AG10803 (cell line): ENCODE measurements at regions not wholly inside any gene's neighbourhood (a gene's known extent, or its start where the extent isn't known, plus 50 kb on each side); places are given as distances from the start of the nearest gene placed in this dataset.

Experiments
- DNase-seq: peaks from one replicate; pipeline ENCODE4 v3.0.0; 2010; ENCODE audit warnings: low read depth
- H3K4me3 ChIP-seq: 2 replicates; pipeline ENCODE4 v1.5.1; 2011; ENCODE audit warnings: mild to moderate bottlenecking, low read length, control low read depth
- TF ChIP-seq, protein P1 (sequence below): conservative IDR thresholded peaks from 2 replicates; pipeline ENCODE4 v1.5.1; 2011; ENCODE audit warnings: mild to moderate bottlenecking, low read length, control low read depth, inconsistent platforms

DNA sequence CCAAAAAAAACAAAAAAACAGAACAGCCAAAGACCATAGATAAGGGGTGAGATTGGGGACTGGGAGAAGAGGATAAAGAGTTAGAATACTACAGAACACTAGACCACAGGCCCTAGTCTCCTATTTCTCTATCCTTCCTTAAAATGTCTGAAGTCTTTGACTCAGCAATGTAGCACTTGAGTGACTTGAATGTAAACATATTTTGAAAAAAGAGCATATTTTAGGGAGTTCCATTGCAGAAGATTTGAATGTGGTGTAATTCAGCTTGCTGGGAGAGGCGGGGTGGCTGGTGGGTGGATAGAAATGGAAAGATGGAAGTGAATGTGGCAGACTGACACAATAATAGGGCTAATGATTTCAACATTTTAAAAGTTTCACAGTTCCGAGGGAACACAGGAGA, 144.9 kb downstream of the CHIC2 start:
- H3K4me3 ChIP-seq = no peak overlapping the region
- DNase-seq = peak; percentile 44
- TF ChIP-seq, protein P1, sequence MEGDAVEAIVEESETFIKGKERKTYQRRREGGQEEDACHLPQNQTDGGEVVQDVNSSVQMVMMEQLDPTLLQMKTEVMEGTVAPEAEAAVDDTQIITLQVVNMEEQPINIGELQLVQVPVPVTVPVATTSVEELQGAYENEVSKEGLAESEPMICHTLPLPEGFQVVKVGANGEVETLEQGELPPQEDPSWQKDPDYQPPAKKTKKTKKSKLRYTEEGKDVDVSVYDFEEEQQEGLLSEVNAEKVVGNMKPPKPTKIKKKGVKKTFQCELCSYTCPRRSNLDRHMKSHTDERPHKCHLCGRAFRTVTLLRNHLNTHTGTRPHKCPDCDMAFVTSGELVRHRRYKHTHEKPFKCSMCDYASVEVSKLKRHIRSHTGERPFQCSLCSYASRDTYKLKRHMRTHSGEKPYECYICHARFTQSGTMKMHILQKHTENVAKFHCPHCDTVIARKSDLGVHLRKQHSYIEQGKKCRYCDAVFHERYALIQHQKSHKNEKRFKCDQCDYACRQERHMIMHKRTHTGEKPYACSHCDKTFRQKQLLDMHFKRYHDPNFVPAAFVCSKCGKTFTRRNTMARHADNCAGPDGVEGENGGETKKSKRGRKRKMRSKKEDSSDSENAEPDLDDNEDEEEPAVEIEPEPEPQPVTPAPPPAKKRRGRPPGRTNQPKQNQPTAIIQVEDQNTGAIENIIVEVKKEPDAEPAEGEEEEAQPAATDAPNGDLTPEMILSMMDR = no peak

DNA sequence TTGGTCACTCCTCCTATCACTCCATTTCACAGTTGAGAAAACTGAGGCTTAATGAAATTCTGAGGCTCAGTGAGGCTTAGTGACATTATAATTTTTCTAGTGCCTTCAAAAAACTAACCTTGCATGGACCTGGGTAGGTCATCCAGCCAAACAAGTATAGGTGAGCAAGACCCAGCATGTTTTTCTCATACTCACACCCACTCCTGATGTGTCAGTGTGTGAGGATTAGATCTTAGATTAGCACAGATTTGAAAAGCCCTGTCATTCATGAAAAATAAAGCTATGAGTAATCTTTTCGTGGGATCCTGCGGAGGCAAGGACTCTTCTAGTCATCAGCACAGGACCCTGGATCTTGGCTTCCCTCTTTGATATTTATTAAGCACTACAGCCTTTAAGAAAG, 146.7 kb downstream of the CHIC2 start:
- TF ChIP-seq, protein P1 = no peak
- no peak overlapping the region for H3K4me3 ChIP-seq
- no peak for DNase-seq

DNA sequence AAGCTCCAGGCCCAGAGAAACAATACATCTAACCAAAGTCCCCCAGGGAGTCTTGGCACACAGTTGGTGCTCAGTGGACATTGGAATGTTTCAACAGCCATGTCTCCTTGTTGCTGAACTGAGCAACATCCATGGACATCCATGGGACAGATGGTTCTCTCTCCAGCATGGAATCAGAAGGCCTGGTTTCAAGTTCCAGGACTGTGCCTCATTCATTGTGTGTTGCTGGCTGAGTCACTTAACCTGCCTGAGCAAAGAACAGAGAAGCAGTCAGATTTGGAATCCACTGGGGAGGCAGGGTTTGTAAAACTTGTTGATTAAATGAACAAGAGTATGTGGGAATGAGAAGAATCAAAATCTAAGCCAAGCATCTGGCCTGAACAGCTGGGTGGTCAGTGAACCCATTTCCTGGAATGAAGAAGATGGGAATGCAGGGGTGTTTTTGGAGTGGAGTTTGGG, 147.9 kb downstream of the CHIC2 start:
- H3K4me3 ChIP-seq = no peak overlapping the region
- TF ChIP-seq, protein P1 = no peak
- peak; percentile 86 for DNase-seq

DNA sequence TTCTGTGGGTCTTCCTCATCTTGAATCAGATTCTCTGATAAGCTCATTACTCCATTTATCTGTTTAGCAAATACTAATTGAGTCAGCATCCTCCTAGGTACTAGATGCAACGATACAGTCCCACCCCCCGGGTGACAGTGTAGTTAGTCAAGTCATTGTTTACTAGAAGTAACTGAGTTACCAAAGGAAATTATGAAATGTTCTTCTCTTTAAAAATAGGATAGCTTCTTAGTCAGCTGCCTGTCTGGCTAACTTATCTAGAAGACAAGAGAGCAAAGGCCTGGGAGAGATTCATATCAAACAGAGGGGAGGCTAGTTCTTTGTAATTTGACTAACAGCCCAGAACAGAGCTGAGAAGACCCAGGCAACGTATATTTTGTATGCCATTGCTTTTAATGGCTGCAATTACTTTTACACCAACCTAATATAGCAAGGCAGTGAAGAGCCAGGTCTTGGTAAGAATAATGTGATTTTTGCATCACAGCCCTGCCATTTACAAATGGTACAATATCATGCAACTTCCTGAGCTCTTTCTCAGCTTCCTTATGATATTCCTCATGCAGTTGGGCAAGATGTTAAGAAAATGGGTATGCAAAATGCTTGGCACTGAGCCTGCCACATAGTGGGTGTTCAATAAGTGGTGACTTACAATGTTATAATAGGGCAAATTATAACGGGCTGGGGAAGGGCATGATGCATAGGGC, 149.9 kb downstream of the CHIC2 start:
- TF ChIP-seq, protein P1 = no peak
- peak; percentile 85 for DNase-seq

DNA sequence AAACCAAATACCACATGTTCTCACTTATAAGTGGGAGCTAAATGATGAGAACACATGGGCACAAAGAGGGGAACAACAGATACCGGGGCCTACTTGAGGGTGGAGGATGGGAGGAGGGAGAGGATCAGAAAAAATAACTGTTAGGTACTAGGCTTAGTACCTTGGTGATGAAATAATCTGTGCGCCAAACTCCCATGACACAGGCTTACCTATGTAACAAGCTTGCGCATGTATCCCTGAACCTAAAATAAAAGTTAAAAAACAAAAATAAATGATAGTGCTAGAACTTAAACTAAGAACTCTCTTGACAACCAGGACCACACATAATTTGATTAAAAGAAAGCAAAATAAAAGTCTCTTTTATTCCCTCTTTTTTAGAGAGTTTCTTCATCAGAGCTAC, 150.6 kb downstream of the CHIC2 start:
- DNase-seq = no peak

More for the DNA sequence above, 149.9 kb downstream of the CHIC2 start:
- no peak overlapping the region for H3K4me3 ChIP-seq

DNA sequence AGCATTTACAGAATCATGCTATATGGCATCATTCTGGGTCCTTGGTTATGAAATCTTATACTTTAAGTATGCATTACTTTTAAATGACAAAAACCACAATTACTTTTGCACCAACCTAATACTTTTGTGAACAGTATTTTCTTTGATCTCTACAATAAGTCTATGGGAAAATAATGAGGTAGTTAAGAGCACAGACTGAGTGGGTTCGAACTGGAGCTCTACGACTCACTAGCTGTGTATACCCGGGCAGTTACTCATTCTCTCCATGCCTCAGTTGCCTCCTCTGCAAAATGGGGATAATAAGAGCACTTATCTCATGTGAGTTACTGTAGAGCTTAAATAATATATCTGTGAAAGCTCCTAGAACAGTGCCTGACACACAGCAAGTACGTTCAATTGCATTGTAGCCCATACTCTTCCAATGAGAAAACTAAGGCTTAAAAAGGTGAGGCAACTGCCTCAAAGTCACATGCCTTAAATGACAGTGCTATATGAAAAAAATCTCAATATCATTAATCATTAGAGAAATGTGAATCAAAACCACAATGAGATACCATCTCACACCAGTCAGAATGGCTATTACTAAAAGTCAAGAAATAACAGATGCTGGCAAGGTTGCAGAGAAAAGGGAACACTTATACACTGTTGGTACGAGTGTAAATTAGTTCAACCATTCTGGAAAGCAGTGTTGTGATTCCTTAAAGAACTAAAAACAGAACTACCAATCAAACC, 151.5 kb downstream of the CHIC2 start:
- DNase-seq = no peak
- TF ChIP-seq, protein P1 = no peak
- H3K4me3 ChIP-seq = no peak overlapping the region

More for the DNA sequence above, 150.6 kb downstream of the CHIC2 start:
- TF ChIP-seq, protein P1 = no peak
- H3K4me3 ChIP-seq = no peak overlapping the region

DNA sequence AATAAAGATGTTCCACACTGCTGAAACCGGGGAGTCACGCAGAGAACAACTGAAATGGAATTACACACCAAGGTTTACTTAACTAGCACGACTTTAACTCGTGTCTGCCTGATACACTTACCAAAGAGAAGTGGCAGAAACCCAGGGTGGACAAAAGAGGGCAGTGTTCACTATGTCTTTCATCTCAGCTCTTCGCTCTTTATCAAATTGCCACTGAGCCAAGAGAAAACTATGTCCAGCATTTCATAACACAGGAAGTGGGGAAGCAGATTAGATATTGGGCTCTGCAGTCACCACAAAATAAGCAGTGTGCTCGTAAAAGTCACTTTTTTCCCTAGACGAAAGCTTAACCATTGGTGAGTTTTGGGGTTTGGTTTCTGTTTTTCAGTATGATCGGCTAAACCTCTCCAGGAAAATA, 155.7 kb downstream of the CHIC2 start:
- H3K4me3 ChIP-seq = peak overlapping the region; percentile 44
- TF ChIP-seq, protein P1 = peak; percentile 86
- peak; percentile 92 for DNase-seq
